Keratinocyte (primary cell): ENCODE measurements at regions not wholly inside any gene's neighbourhood (a gene's known extent, or its start where the extent isn't known, plus 50 kb on each side); places are given as distances from the start of the nearest gene placed in this dataset.

Source experiments
- EZH2 ChIP-seq: IDR thresholded peaks from one replicate; pipeline ENCODE4 v1.6.1; 2012; ENCODE audit warnings: inconsistent platforms, mild to moderate bottlenecking, low read length, moderate library complexity
- TF ChIP-seq, protein P1 (sequence below), 3 experiments: IDR thresholded peaks in 1 of 3; conservative IDR thresholded peaks in 1 of 3; optimal IDR thresholded peaks in 1 of 3; 2 replicates in 2 of 3; 3 replicates in 1 of 3; pipeline versions ENCODE3 to v1.5.1; 2011; ENCODE audit warnings: low read length in 3 of 3, mild to moderate bottlenecking in 3 of 3, moderate library complexity in 2 of 3, control low read depth in 1 of 3, inconsistent platforms in 1 of 3; ENCODE audit not compliant: insufficient read depth in 2 of 3; ENCODE audit errors: extremely low read depth in 1 of 3

- no peak for TF ChIP-seq EZH2
- TF ChIP-seq, protein P1, sequence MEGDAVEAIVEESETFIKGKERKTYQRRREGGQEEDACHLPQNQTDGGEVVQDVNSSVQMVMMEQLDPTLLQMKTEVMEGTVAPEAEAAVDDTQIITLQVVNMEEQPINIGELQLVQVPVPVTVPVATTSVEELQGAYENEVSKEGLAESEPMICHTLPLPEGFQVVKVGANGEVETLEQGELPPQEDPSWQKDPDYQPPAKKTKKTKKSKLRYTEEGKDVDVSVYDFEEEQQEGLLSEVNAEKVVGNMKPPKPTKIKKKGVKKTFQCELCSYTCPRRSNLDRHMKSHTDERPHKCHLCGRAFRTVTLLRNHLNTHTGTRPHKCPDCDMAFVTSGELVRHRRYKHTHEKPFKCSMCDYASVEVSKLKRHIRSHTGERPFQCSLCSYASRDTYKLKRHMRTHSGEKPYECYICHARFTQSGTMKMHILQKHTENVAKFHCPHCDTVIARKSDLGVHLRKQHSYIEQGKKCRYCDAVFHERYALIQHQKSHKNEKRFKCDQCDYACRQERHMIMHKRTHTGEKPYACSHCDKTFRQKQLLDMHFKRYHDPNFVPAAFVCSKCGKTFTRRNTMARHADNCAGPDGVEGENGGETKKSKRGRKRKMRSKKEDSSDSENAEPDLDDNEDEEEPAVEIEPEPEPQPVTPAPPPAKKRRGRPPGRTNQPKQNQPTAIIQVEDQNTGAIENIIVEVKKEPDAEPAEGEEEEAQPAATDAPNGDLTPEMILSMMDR (optimal IDR thresholded peaks at IDR 0.05 in 1 of 3, IDR thresholded peaks at IDR 0.05 in 1 of 3, conservative IDR thresholded peaks at IDR 0.05 in 1 of 3; ENCODE audit: extremely low read depth in 1 of 3, insufficient read depth in 2 of 3, low read length in 3 of 3), result no peak
Measured at GRCh38 chr6:95321126-95321525, 256.2 kb upstream of the MANEA start.
